ENCODE measurements at regions not wholly inside any gene's neighbourhood (a gene's known extent, or its start where the extent isn't known, plus 50 kb on each side); places are given as distances from the start of the nearest gene placed in this dataset.

- TF ChIP-seq, protein P1, sequence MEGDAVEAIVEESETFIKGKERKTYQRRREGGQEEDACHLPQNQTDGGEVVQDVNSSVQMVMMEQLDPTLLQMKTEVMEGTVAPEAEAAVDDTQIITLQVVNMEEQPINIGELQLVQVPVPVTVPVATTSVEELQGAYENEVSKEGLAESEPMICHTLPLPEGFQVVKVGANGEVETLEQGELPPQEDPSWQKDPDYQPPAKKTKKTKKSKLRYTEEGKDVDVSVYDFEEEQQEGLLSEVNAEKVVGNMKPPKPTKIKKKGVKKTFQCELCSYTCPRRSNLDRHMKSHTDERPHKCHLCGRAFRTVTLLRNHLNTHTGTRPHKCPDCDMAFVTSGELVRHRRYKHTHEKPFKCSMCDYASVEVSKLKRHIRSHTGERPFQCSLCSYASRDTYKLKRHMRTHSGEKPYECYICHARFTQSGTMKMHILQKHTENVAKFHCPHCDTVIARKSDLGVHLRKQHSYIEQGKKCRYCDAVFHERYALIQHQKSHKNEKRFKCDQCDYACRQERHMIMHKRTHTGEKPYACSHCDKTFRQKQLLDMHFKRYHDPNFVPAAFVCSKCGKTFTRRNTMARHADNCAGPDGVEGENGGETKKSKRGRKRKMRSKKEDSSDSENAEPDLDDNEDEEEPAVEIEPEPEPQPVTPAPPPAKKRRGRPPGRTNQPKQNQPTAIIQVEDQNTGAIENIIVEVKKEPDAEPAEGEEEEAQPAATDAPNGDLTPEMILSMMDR (IDR thresholded peaks at IDR 0.05; ENCODE audit: low read depth, low read length, poor library complexity, severe bottlenecking): no peak
- TF ChIP-seq EZH2phosphoT487 (IDR thresholded peaks at IDR 0.05; ENCODE audit: borderline replicate concordance, low read length): no peak
Observed at GRCh38 chr19:22526661-22527272, 104.6 kb upstream of the ZNF98 start.
